Psoas muscle (tissue), 7 donors: ENCODE measurements at regions not wholly inside any gene's neighbourhood (a gene's known extent, or its start where the extent isn't known, plus 50 kb on each side); places are given as distances from the start of the nearest gene placed in this dataset.

ENCODE experiments used
- ATAC-seq, 4 donors: fragments of 200-7000 bp; cut with Tn5 transposase; one replicate each; pipeline ENCODE4 v1.9.1; 2020; ENCODE audit warnings: moderate library complexity in 3 of 4, mild to moderate bottlenecking in 2 of 4
- DNase-seq, 2 donors: peaks; one replicate each; pipeline ENCODE4 v3.0.0-alpha.2; 2020
- H3K27ac ChIP-seq: fragments of 200-600 bp; one replicate; pipeline ENCODE4 v1.8.0; 2022
- H3K27me3 ChIP-seq, 3 donors: fragments of 200-600 bp in 1 of 3; one replicate each; pipeline versions ENCODE4 v1.6.1 to v1.8.0; 2013 to 2022; ENCODE audit warnings: low read length in 2 of 3, mild to moderate bottlenecking in 2 of 3, moderate library complexity in 1 of 3; ENCODE audit not compliant: insufficient read depth in 3 of 3
- H3K36me3 ChIP-seq, 2 donors: fragments of 200-600 bp in 1 of 2; one replicate each; pipeline versions ENCODE4 v1.6.1 to v1.8.0; 2013 to 2022; ENCODE audit warnings: low read depth in 1 of 2, mild to moderate bottlenecking in 1 of 2, moderate library complexity in 1 of 2; ENCODE audit not compliant: insufficient read depth in 1 of 2
- H3K4me1 ChIP-seq: fragments of 200-600 bp; one replicate; pipeline ENCODE4 v1.8.0; 2022
- H3K4me3 ChIP-seq: fragments of 200-600 bp; one replicate; pipeline ENCODE4 v1.8.0; 2022; ENCODE audit warnings: mild to moderate bottlenecking
- H3K9me3 ChIP-seq: fragments of 200-600 bp; one replicate; pipeline ENCODE4 v1.8.0; 2022
- WGBS, 3 donors: extraction: QIAGEN DNeasy Blood & Tissue Kit; methylation state at CpG; one replicate each; pipeline versions ENCODE4 v1.1.6 to v1.1.7; 2013; 5-methylcytosine and 5-hydroxymethylcytosine counted together
- intact Hi-C, 2 donors: fragments of 100-400 bp; cut with DNase I; formaldehyde crosslinking; loops; one replicate each; pipeline versions ENCODE4 v1.11.0 to v1.14.2; 2022
- TF ChIP-seq, protein P1 (sequence below): fragments of 200-600 bp; IDR thresholded peaks from one replicate; pipeline ENCODE4 v1.8.0; 2022; ENCODE audit warnings: antibody characterized with exemption
- donor health status: healthy with polysubstance abuse.
- donor health status: DM: no; HTN: no; CAD: no; lungs with moderate emphysema.
- donor health status: Bipolar disorder and iron deficiency.
- donor health status: healthy.
- donor health status: DM: yes; HTN: yes; CAD: no.
- donor health status: DM: no; HTN: no; CAD: no.
- donor health status: DM: yes; HTN: yes; CAD: no.

DNA sequence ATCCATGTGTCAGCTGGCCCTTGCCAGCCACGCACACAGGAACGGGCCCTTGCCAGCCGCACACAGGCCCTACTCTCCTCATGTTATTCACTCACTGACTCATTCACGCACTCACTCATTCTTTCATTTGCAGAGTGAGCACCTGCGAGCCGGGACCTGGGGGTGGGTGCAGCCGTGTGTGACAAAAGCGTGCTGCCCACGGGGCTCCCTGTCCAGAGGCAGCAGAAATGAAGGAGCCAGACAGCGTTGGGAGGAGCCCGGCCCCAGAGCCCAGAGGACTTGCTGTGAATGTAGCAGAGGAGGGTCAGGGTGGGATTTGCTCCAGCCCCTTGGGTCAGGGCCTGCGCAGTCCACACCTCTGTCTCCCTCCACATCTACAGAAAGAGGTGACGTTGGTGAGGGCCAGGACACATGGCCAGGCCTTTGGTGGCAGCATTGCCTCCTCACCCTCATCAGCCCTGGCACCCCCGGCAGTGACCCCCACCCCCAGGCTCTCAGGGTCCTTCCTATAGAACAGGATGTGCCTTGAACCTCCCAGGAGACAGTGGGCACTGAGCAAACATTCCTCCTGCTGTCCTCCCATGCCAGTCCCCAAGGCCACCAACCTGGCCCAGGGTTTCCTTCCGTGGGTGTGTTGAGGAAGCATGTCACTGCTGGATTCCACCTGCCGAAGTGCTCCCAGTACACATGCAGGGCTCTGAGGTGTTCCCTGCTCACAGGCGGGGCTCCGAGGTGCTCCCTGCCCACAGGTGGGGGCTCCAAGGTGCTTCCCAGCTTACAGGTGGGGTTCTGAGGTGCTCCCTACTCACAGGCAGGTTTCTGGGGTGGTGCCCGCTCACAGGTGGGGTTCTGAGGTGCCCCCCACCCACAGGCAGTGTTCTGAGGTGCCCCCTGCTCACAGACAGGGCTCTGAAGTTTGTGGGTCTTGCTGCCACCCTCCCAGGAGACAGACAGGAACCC lies 105.7 kb downstream of the HMX1 start:
- intact Hi-C loops = no loop called here
- Histone ChIP-seq H3K27ac (no peak overlapping the region), H3K27me3 (peaks cover 0 to 28% (median 4%) of the 10 kb centered on the region in 3 donors), H3K4me1 (no peaks in the 10 kb centered on the region), H3K9me3 (no peaks in the 10 kb centered on the region), H3K36me3 (no peaks in the 10 kb centered on the region), H3K4me3 (no peak overlapping the region)
- DNase-seq (peak in 1 of 2 donors; percentile 17), ATAC-seq (no peak)
- TF ChIP-seq, protein P1, sequence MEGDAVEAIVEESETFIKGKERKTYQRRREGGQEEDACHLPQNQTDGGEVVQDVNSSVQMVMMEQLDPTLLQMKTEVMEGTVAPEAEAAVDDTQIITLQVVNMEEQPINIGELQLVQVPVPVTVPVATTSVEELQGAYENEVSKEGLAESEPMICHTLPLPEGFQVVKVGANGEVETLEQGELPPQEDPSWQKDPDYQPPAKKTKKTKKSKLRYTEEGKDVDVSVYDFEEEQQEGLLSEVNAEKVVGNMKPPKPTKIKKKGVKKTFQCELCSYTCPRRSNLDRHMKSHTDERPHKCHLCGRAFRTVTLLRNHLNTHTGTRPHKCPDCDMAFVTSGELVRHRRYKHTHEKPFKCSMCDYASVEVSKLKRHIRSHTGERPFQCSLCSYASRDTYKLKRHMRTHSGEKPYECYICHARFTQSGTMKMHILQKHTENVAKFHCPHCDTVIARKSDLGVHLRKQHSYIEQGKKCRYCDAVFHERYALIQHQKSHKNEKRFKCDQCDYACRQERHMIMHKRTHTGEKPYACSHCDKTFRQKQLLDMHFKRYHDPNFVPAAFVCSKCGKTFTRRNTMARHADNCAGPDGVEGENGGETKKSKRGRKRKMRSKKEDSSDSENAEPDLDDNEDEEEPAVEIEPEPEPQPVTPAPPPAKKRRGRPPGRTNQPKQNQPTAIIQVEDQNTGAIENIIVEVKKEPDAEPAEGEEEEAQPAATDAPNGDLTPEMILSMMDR = no peak
- WGBS, 3 donors = 74 to 82% (median 75%) methylated on average over 18 to 19 of the region's 19 CpGs

DNA sequence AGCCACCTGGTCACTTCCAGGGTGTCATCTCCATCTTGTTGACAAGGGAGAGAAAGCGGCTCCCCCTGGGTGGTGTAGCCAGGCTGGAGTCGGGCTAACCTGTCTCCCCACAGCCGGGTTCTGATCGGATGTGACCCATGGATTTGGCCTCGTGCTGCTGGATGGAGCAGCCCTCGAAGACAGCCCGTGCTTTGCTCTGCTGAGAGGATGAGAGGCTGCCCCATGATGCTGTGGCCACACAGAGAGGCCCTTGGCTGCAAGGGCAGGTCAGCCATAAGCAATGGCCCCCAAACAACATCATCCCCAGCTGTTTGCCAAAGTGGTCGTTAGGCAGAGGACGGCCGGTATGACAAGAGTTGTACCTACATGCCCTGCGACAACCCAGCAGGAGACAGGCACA lies 106.6 kb downstream of the HMX1 start:
- H3K36me3 ChIP-seq = no peaks in the 10 kb centered on the region
- intact Hi-C loops = no loop called here
- H3K27ac ChIP-seq = no peak overlapping the region
- DNase-seq (no peak), ATAC-seq (no peak)
- H3K4me1 ChIP-seq = no peaks in the 10 kb centered on the region
- WGBS, 3 donors = 72 to 78% (median 76%) methylated on average over 11 of the region's 11 CpGs
- no peaks in the 10 kb centered on the region for H3K9me3 ChIP-seq
- TF ChIP-seq, protein P1 = no peak
- peaks cover 0 to 23% (median 4%) of the 10 kb centered on the region in 3 donors for H3K27me3 ChIP-seq
- H3K4me3 ChIP-seq = no peak overlapping the region

DNA sequence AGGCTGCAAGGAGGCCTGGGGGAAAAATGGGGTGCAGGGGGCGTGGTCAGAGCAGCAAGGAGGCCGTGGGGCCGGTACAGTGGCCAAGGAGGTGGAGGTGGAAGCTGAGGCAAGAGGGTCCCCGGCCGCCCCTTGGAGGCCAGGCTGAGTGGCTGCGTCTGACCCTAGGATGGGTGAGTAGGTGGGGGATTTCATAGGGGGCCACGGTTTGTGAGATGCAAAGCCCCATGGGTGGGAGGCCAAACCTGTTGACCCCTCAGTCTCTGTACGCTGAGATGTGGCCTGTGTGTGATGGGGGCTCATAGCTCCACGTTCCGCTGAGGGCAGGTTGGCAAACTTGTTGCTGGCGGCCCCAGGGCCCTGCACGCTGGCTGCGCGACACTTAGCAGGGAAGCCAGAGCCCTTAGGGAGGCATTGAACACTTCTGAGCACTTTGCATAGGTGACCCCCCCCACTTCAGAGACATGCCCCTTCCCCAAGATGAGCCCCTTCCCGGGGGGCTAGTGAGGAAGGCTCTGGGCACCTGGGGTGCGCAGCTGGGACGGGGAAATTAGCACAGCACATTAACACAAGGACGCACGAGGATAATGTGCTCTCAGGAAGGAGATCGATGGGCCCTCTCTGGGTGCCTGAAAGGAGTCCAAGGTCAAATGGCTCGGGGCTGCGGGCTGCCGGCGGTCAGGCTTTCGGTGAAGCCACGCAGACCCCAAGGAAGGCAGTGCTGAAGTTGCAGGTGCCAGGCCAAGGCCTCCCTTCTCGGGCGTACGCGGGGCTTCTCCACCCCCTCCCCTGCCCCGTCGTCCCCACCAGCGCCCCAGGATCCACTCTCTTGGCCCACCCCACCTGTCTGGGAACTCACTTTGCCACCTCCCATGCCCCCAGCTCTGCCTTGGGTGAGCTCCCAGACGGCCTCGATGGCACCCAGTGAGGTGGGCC lies 107.4 kb downstream of the HMX1 start:
- no peaks in the 10 kb centered on the region for H3K4me1 ChIP-seq
- ATAC-seq (no peak), DNase-seq (peak in 1 of 2 donors; percentile 28)
- no peaks in the 10 kb centered on the region for H3K9me3 ChIP-seq
- no peak overlapping the region for H3K27ac ChIP-seq
- peaks cover 0 to 23% (median 4%) of the 10 kb centered on the region in 3 donors for H3K27me3 ChIP-seq
- intact Hi-C loops = no loop called here
- WGBS, 3 donors = 72 to 80% (median 75%) methylated on average over 32 to 35 of the region's 35 CpGs
- no peak overlapping the region for H3K4me3 ChIP-seq
- no peaks in the 10 kb centered on the region for H3K36me3 ChIP-seq
- TF ChIP-seq, protein P1 = no peak

DNA sequence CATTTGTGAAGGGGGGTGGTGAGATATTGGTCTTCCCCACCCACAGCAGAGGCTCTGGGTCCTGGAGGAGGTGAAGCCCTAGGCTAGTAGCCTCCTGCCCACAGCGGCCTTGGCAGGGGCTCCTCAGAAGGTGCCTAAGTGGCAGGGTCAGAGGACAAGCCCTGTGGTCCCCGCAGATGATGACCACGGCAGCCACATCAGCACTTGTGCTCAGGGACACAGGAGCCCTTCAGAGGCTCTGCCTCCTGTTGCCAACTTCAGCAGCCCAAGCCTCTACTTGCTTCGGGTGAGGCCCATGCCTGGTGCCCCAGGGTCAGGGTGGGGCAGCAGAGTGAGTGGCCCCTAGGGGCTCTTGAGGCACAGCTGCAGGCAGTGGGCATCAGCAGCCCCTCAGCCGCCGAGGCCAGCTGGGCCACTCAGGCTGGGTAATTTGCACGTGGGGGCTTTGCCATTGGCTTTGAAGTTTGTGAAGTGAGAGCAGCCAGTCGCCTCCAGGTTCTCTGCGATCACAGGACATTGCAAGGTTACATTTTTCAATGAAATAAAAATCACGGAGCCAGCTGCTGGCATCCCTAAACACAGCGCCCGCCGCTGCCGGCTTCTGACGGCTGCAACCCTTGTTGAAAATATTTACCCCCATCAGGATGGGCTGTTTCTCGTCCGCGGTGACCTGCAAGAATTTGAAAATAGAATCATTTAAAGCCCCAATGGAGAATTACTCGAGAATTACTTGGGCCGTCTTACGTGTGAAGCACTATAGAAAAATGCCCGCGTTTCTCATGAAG lies 108.5 kb downstream of the HMX1 start:
- H3K27me3 ChIP-seq = peaks cover 0 to 23% (median 4%) of the 10 kb centered on the region in 3 donors
- DNase-seq = peak in 1 of 2 donors; percentile 42

More for the DNA sequence above, 108.5 kb downstream of the HMX1 start:
- no peaks in the 10 kb centered on the region for H3K36me3 ChIP-seq
- 58 to 66% (median 60%) methylated on average over 23 of the region's 23 CpGs for WGBS, 3 donors
- H3K9me3 ChIP-seq = no peaks in the 10 kb centered on the region
- TF ChIP-seq, protein P1 = no peak
- H3K27ac ChIP-seq = no peak overlapping the region
- H3K4me1 ChIP-seq = no peaks in the 10 kb centered on the region
- no peak overlapping the region for H3K4me3 ChIP-seq
- intact Hi-C loops = no loop called here
- ATAC-seq = no peak
